HepG2 (cell line): ENCODE measurements at regions not wholly inside any gene's neighbourhood (a gene's known extent, or its start where the extent isn't known, plus 50 kb on each side); places are given as distances from the start of the nearest gene placed in this dataset.

ENCODE experiments used
- BRD4 ChIP-seq: sonication (generic); formaldehyde crosslinking; IDR thresholded peaks from 2 replicates; pipeline ENCODE4 v1.4.0; 2020; ENCODE audit warnings: missing genetic modification reagents
- CTCF ChIP-seq: sonication (generic); formaldehyde crosslinking; IDR thresholded peaks from 2 replicates; pipeline ENCODE4 v1.5.0; 2020; ENCODE audit warnings: mild to moderate bottlenecking, missing genetic modification reagents, moderate library complexity
- KDM1A ChIP-seq: IDR thresholded peaks from 2 replicates; pipeline ENCODE4 v1.6.1; 2016; ENCODE audit warnings: missing compliant biosample characterization
- POLR2A ChIP-seq, 2 experiments: IDR thresholded peaks; 2 replicates each; pipeline ENCODE4 v1.6.1; 2011; ENCODE audit warnings: low read depth in 2 of 2, low read length in 2 of 2, mild to moderate bottlenecking in 1 of 2, moderate library complexity in 1 of 2; ENCODE audit not compliant: insufficient read depth in 1 of 2
- PRMT3 ChIP-seq: sonication (generic); formaldehyde crosslinking; IDR thresholded peaks from 2 replicates; pipeline ENCODE4 v1.8.1; 2022; ENCODE audit warnings: low read depth, mild to moderate bottlenecking, moderate library complexity, missing genetic modification reagents, borderline replicate concordance
- USF2 ChIP-seq, 2 experiments: sonication (generic) in 1 of 2; formaldehyde crosslinking in 1 of 2; IDR thresholded peaks; 2 replicates each; pipeline versions ENCODE4 v1.5.1 to v1.6.1; 2011 to 2020; ENCODE audit warnings: borderline replicate concordance in 1 of 2, low read depth in 1 of 2, low read length in 1 of 2, mild to moderate bottlenecking in 1 of 2, missing genetic modification reagents in 1 of 2, moderate library complexity in 1 of 2
- ZNF503 ChIP-seq: sonication (generic); formaldehyde crosslinking; IDR thresholded peaks from 2 replicates; pipeline ENCODE4 v1.4.0; 2020; ENCODE audit warnings: missing genetic modification reagents
- ZNF543 ChIP-seq: sonication (generic); formaldehyde crosslinking; IDR thresholded peaks from 2 replicates; pipeline ENCODE4 v1.4.0; 2020; ENCODE audit warnings: mild to moderate bottlenecking, missing genetic modification reagents
- ZNF576 ChIP-seq: sonication (generic); formaldehyde crosslinking; IDR thresholded peaks from 2 replicates; pipeline ENCODE4 v1.4.0; 2020; ENCODE audit warnings: mild to moderate bottlenecking, missing genetic modification reagents
- TF ChIP-seq, protein P1 (sequence below): sonication (generic); formaldehyde crosslinking; IDR thresholded peaks from 2 replicates; pipeline ENCODE4 v1.4.0; 2020; ENCODE audit warnings: low read depth, missing genetic modification reagents

DNA sequence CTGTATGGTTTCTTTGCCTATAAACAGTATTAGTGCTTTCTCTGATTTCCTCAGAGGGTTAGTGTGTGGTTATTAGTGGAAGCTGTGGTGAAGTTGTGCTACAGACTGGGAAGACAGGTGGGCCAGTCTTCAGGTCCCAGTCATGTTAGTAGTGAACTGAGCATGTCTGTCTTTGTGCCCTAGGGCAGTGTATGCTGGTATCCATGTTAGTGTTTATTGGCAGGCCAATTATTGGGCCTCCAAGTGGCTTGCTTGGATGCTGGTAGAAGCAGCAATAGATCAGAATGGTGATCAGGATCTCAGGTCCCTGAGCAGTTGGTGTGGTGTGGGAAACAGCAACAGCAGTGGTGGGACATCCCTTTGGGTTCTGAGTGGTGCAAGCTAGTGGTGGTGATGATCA, 137.6 kb downstream of the OTOR start:
- TF ChIP-seq USF2 (IDR thresholded peaks at IDR 0.05; ENCODE audit: low read depth, low read length) (no peak), USF2 (CRISPR knock-in tag; IDR thresholded peaks at IDR 0.05; ENCODE audit: borderline replicate concordance) (no peak), ZNF543 (CRISPR knock-in tag) (no peak), BRD4 (CRISPR knock-in tag) (no peak), KDM1A (no peak), CTCF (CRISPR knock-in tag) (no peak), ZNF576 (CRISPR knock-in tag) (no peak), PRMT3 (CRISPR knock-in tag) (no peak), POLR2A (IDR thresholded peaks at IDR 0.05; ENCODE audit: insufficient read depth in 1 of 2, low read depth in 2 of 2, low read length in 2 of 2) (no peak), ZNF503 (no peak)
- TF ChIP-seq, protein P1, sequence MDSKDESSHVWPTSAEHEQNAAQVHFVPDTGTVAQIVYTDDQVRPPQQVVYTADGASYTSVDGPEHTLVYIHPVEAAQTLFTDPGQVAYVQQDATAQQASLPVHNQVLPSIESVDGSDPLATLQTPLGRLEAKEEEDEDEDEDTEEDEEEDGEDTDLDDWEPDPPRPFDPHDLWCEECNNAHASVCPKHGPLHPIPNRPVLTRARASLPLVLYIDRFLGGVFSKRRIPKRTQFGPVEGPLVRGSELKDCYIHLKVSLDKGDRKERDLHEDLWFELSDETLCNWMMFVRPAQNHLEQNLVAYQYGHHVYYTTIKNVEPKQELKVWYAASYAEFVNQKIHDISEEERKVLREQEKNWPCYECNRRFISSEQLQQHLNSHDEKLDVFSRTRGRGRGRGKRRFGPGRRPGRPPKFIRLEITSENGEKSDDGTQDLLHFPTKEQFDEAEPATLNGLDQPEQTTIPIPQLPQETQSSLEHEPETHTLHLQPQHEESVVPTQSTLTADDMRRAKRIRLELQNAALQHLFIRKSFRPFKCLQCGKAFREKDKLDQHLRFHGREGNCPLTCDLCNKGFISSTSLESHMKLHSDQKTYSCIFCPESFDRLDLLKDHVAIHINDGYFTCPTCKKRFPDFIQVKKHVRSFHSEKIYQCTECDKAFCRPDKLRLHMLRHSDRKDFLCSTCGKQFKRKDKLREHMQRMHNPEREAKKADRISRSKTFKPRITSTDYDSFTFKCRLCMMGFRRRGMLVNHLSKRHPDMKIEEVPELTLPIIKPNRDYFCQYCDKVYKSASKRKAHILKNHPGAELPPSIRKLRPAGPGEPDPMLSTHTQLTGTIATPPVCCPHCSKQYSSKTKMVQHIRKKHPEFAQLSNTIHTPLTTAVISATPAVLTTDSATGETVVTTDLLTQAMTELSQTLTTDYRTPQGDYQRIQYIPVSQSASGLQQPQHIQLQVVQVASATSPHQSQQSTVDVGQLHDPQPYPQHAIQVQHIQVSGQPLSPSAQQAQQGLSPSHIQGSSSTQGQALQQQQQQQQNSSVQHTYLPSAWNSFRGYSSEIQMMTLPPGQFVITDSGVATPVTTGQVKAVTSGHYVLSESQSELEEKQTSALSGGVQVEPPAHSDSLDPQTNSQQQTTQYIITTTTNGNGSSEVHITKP (CRISPR knock-in tag) = no peak
